H1 (cell line): ENCODE measurements at regions not wholly inside any gene's neighbourhood (a gene's known extent, or its start where the extent isn't known, plus 50 kb on each side); places are given as distances from the start of the nearest gene placed in this dataset.

Source experiments
- CTCF ChIA-PET: fragments of 300-600 bp; sonication (Branson Sonifier 250); formaldehyde crosslinking; loops from one replicate; lab custom pipeline; 2021; ENCODE audit not compliant: partially characterized antibody; lab: Charles Lee
- POLR2A ChIA-PET: fragments of 300-600 bp; sonication (Branson Sonifier 250); formaldehyde crosslinking; loops from one replicate; lab custom pipeline; 2021; ENCODE audit warnings: inconsistent platforms; ENCODE audit not compliant: partially characterized antibody; lab: Charles Lee
- DNase-seq, 2 experiments: peaks; one replicate each; pipeline versions ENCODE4 v3.0.0 to v3.0.0-alpha.2; 2010 to 2022; ENCODE audit warnings: low spot score in 2 of 2, low read depth in 1 of 2, mixed read lengths in 1 of 2
- FAIRE-seq: peaks from 2 replicates; lab custom pipeline; 2011; peaks lifted over from hg19 to GRCh38; lab: Jason Lieb, UNC
- H2AFZ ChIP-seq: 2 replicates; pipeline ENCODE4 v1.8.1; 2012; ENCODE audit warnings: low read length, inconsistent platforms
- H2AK5ac ChIP-seq: 2 replicates; pipeline ENCODE4 v1.6.1; 2013; ENCODE audit warnings: low read depth, low read length
- H2BK120ac ChIP-seq: replicated peaks from 2 replicates; pipeline ENCODE3; 2013; ENCODE audit warnings: low read depth, low read length, inconsistent platforms
- H2BK12ac ChIP-seq: 2 replicates; pipeline ENCODE4 v1.6.1; 2013; ENCODE audit warnings: low read depth, low read length
- H2BK15ac ChIP-seq: 2 replicates; pipeline ENCODE4 v1.6.1; 2013; ENCODE audit warnings: low read length
- H2BK20ac ChIP-seq: 2 replicates; pipeline ENCODE4 v1.6.1; 2013; ENCODE audit warnings: low read length
- H2BK5ac ChIP-seq: 2 replicates; pipeline ENCODE4 v1.6.1; 2013; ENCODE audit warnings: low read depth, low read length
- H3K14ac ChIP-seq: 2 replicates; pipeline ENCODE4 v1.6.1; 2013; ENCODE audit warnings: inconsistent platforms; ENCODE audit not compliant: insufficient read length
- H3K18ac ChIP-seq: 2 replicates; pipeline ENCODE4 v1.6.1; 2013; ENCODE audit warnings: low read length; ENCODE audit errors: extremely low read depth
- H3K23ac ChIP-seq: 2 replicates; pipeline ENCODE4 v1.6.1; 2013; ENCODE audit warnings: inconsistent platforms; ENCODE audit not compliant: insufficient read length
- H3K23me2 ChIP-seq: 2 replicates; pipeline ENCODE4 v1.6.1; 2013; ENCODE audit warnings: low read depth, low read length
- H3K27ac ChIP-seq: 2 replicates; pipeline ENCODE4 v1.6.1; 2011; ENCODE audit warnings: low read depth, low read length, inconsistent platforms
- H3K27me3 ChIP-seq, 4 experiments: replicated peaks in 1 of 4; 1 replicate in 1 of 4; 2 replicates in 3 of 4; pipeline versions ENCODE4 v1.6.1 to v1.8.1; 2011 to 2013; ENCODE audit warnings: low read length in 3 of 4, mild to moderate bottlenecking in 3 of 4, inconsistent platforms in 2 of 4, mixed read lengths in 2 of 4, moderate library complexity in 1 of 4; ENCODE audit not compliant: control insufficient read depth in 3 of 4, insufficient read depth in 3 of 4; ENCODE audit errors: extremely low read depth in 1 of 4
- H3K36me3 ChIP-seq, 4 experiments: 2 replicates each; pipeline versions ENCODE4 v1.6.1 to v1.8.1; 2011 to 2013; ENCODE audit warnings: mild to moderate bottlenecking in 4 of 4, low read length in 3 of 4, moderate library complexity in 2 of 4, control low read depth in 1 of 4, inconsistent platforms in 1 of 4; ENCODE audit not compliant: insufficient read depth in 4 of 4, control insufficient read depth in 2 of 4
- H3K4ac ChIP-seq: replicated peaks from 2 replicates; pipeline ENCODE3; 2013; ENCODE audit warnings: low read length, low read depth, mixed read lengths, inconsistent platforms; ENCODE audit not compliant: insufficient read length
- H3K4me1 ChIP-seq, 4 experiments: replicated peaks in 1 of 4; 1 replicate in 1 of 4; 2 replicates in 3 of 4; pipeline versions ENCODE4 v1.6.1 to v1.8.1; 2011 to 2013; ENCODE audit warnings: low read length in 3 of 4, inconsistent platforms in 2 of 4, mixed read lengths in 1 of 4; ENCODE audit not compliant: insufficient read depth in 4 of 4, control insufficient read depth in 3 of 4
- H3K4me2 ChIP-seq, 2 experiments: 2 replicates each; pipeline versions ENCODE4 v1.6.1 to v1.8.1; 2011 to 2013; ENCODE audit warnings: low read depth in 2 of 2, low read length in 2 of 2, control low read depth in 1 of 2, inconsistent platforms in 1 of 2, mild to moderate bottlenecking in 1 of 2; ENCODE audit not compliant: insufficient read depth in 1 of 2
- H3K4me3 ChIP-seq, 4 experiments: fragments of 200-600, 300-600 bp in 1 of 4; sonication (generic), shearing (Covaris generic), sonication (Bioruptor Twin) in 1 of 4; 2 replicates each; pipeline versions ENCODE4 v1.5.1 to v1.8.1; 2011 to 2016; ENCODE audit warnings: low read length in 4 of 4, low read depth in 3 of 4, control low read depth in 2 of 4, inconsistent platforms in 2 of 4, mild to moderate bottlenecking in 2 of 4, mixed read lengths in 1 of 4, moderate library complexity in 1 of 4; ENCODE audit not compliant: insufficient read depth in 2 of 4; ENCODE audit errors: extremely low read depth in 1 of 4
- H3K56ac ChIP-seq: replicated peaks from 2 replicates; pipeline ENCODE3; 2013; ENCODE audit warnings: low read depth, mild to moderate bottlenecking, mixed read lengths, low read length, inconsistent platforms; ENCODE audit not compliant: insufficient read length
- H3K79me1 ChIP-seq: 2 replicates; pipeline ENCODE4 v1.6.1; 2013; ENCODE audit warnings: low read depth, low read length, control low read depth
- H3K79me2 ChIP-seq, 2 experiments: 2 replicates each; pipeline versions ENCODE4 v1.6.1 to v1.8.1; 2012 to 2013; ENCODE audit warnings: low read length in 2 of 2, mild to moderate bottlenecking in 2 of 2, inconsistent platforms in 1 of 2; ENCODE audit not compliant: insufficient read depth in 2 of 2, control insufficient read depth in 1 of 2
- H3K9ac ChIP-seq, 4 experiments: replicated peaks in 1 of 4; 1 replicate in 1 of 4; 2 replicates in 3 of 4; pipeline versions ENCODE4 v1.6.1 to v1.8.1; 2011 to 2013; ENCODE audit warnings: low read depth in 3 of 4, low read length in 3 of 4, control low read depth in 2 of 4, mild to moderate bottlenecking in 2 of 4, moderate library complexity in 2 of 4, inconsistent platforms in 1 of 4; ENCODE audit errors: extremely low read depth in 1 of 4
- H3K9me3 ChIP-seq, 2 experiments: 2 replicates each; pipeline versions ENCODE4 v1.6.1 to v1.8.1; 2012 to 2013; ENCODE audit warnings: mild to moderate bottlenecking in 2 of 2, moderate library complexity in 2 of 2, control low read depth in 1 of 2, inconsistent platforms in 1 of 2, low read depth in 1 of 2, low read length in 1 of 2, mixed read lengths in 1 of 2; ENCODE audit not compliant: insufficient read depth in 2 of 2
- H4K20me1 ChIP-seq, 2 experiments: replicated peaks in 1 of 2; 2 replicates each; pipeline versions ENCODE3 to v1.8.1; 2011 to 2013; ENCODE audit warnings: inconsistent platforms in 2 of 2, low read length in 2 of 2, mild to moderate bottlenecking in 1 of 2; ENCODE audit not compliant: insufficient read depth in 2 of 2, control insufficient read depth in 1 of 2
- H4K5ac ChIP-seq: 2 replicates; pipeline ENCODE4 v1.6.1; 2013; ENCODE audit warnings: low read length, low read depth, mixed read lengths, inconsistent platforms; ENCODE audit not compliant: insufficient read length
- H4K8ac ChIP-seq: 2 replicates; pipeline ENCODE4 v1.8.0; 2013; ENCODE audit warnings: mild to moderate bottlenecking, moderate library complexity, low read length, inconsistent platforms; ENCODE audit not compliant: insufficient read depth; ENCODE audit errors: extremely low read depth
- H4K91ac ChIP-seq: replicated peaks from 2 replicates; pipeline ENCODE3; 2013; ENCODE audit warnings: low read length, mixed read lengths, inconsistent platforms; ENCODE audit not compliant: insufficient read length
- BACH1 ChIP-seq: IDR thresholded peaks from 2 replicates; pipeline ENCODE4 v1.6.1; 2012; ENCODE audit warnings: low read length, improper control_type of control experiment
- BCL11A ChIP-seq, 2 experiments: IDR thresholded peaks; one replicate each; pipeline ENCODE4 v1.6.1; 2011; ENCODE audit warnings: low read depth in 2 of 2, low read length in 2 of 2, mild to moderate bottlenecking in 2 of 2
- CEBPB ChIP-seq: IDR thresholded peaks from 2 replicates; pipeline ENCODE4 v1.6.1; 2012; ENCODE audit warnings: low read depth, low read length
- CTBP2 ChIP-seq: IDR thresholded peaks from 2 replicates; pipeline ENCODE4 v1.7.0; 2011; ENCODE audit warnings: borderline replicate concordance, mild to moderate bottlenecking, moderate library complexity, mixed read lengths, low read length; ENCODE audit not compliant: insufficient read depth, insufficient read length
- EP300 ChIP-seq, 2 experiments: IDR thresholded peaks; 1 replicate in 1 of 2; 2 replicates in 1 of 2; pipeline ENCODE4 v1.6.1; 2011 to 2012; ENCODE audit warnings: low read depth in 2 of 2, low read length in 2 of 2, mild to moderate bottlenecking in 2 of 2, borderline replicate concordance in 1 of 2, inconsistent platforms in 1 of 2, moderate library complexity in 1 of 2
- KDM4A ChIP-seq: IDR thresholded peaks from one replicate; pipeline ENCODE4 v1.7.1; 2012; ENCODE audit warnings: low read depth, mild to moderate bottlenecking, moderate library complexity, low read length, inconsistent platforms; ENCODE audit not compliant: severe bottlenecking
- WGBS, 2 experiments: shearing (Covaris generic) in 1 of 2; methylation state at CpG; one replicate each; pipeline versions ENCODE4 v1.1.6 to v1.1.7; 2013 to 2015; ENCODE audit warnings: low lambda C conversion rate in 2 of 2, mixed read lengths in 2 of 2, inconsistent platforms in 1 of 2, low coverage in 1 of 2, missing lambda C conversion rate in 1 of 2; ENCODE audit not compliant: insufficient replicate concordance in 2 of 2, insufficient coverage in 1 of 2, insufficient read length in 1 of 2; ENCODE audit errors: extremely low coverage in 1 of 2, missing lambda C conversion rate in 1 of 2; 5-methylcytosine and 5-hydroxymethylcytosine counted together

- Histone ChIP-seq H3K4me1 (peaks cover 0 to 4% (median 3%) of the 10 kb centered on the region in 4 experiments; a peak in 2 of 7 replicates), H3K27ac (no peak overlapping the region), H2BK120ac (no peak overlapping the region), H3K23ac (no peak overlapping the region), H2BK5ac (no peak overlapping the region), H2BK12ac (no peak overlapping the region), H3K9me3 (no peaks in the 10 kb centered on the region), H3K36me3 (peaks cover 0 to 2% (median 0%) of the 10 kb centered on the region in 4 experiments; a peak in 1 of 8 replicates), H3K23me2 (no peaks in the 10 kb centered on the region; the same call in 1 of the 2 replicates), H3K27me3 (no peaks in the 10 kb centered on the region), H2BK15ac (no peak overlapping the region), H4K20me1 (no peaks in the 10 kb centered on the region), H3K4ac (no peak overlapping the region), H4K8ac (no peak overlapping the region), H3K9ac (no peak overlapping the region), H3K79me1 (no peaks in the 10 kb centered on the region), H4K91ac (no peak overlapping the region), H3K56ac (no peak overlapping the region), H3K4me2 (no peak overlapping the region), H4K5ac (no peak overlapping the region), H3K18ac (no peak overlapping the region), H2BK20ac (no peak overlapping the region), H3K79me2 (no peaks in the 10 kb centered on the region), H2AK5ac (no peak overlapping the region), H3K14ac (no peak overlapping the region), H3K4me3 (no peak overlapping the region), H2AFZ (no peak overlapping the region)
- TF ChIP-seq BCL11A (IDR thresholded peaks at IDR 0.05; ENCODE audit: low read depth in 2 of 2, low read length in 2 of 2) (no peak), CEBPB (no peak), BACH1 (no peak), EP300 (IDR thresholded peaks at IDR 0.05; ENCODE audit: borderline replicate concordance in 1 of 2, low read depth in 2 of 2, low read length in 2 of 2) (no peak), KDM4A (no peak), CTBP2 (no peak)
- FAIRE-seq (no peak), DNase-seq (no peak)
- 74% methylated on average over 3 of the region's 3 CpGs; no CpG with 5 or more reads in 1 of the 2 experiments for WGBS, 2 experiments
- ChIA-PET CTCF (interaction anchor here (0.6 kb wide), 1 partner anchor 1431 kb away, joined by 3 read pairs; no protein-coding TSS in a partner anchor), POLR2A (no interaction called here)
Observed at GRCh38 chr2:76584474-76584873, 873.8 kb upstream of the GCFC2 start.
